NCI-H2227 treated with DMSO at 0.1 percent for 48 hours (cell line): ENCODE measurements at regions not wholly inside any gene's neighbourhood (a gene's known extent, or its start where the extent isn't known, plus 50 kb on each side); places are given as distances from the start of the nearest gene placed in this dataset.

Experiments
- DNase-seq: peaks from one replicate; lab custom pipeline; 2025; lab: John Stamatoyannopoulos, UW

DNA sequence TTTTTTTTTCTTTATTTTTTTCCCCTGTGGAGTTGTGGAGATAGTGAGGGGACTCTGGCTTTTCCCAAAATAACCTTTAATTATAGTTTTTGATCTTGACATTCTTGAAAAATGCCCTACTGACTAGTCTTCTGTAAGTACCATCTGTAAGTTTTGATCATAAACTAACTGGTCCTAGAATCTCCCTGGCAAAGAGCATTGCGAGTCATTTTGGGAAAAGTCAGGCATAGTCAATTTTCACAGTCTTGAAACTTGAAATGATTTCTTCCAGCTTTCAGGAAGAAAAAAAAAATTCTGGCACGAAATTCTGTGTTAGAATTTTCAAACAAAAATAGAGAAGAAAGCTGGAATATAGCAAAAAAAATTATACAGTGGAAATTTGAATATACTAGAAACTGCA, 181.2 kb upstream of the SNX7 start:
- peak; percentile 79 for DNase-seq

DNA sequence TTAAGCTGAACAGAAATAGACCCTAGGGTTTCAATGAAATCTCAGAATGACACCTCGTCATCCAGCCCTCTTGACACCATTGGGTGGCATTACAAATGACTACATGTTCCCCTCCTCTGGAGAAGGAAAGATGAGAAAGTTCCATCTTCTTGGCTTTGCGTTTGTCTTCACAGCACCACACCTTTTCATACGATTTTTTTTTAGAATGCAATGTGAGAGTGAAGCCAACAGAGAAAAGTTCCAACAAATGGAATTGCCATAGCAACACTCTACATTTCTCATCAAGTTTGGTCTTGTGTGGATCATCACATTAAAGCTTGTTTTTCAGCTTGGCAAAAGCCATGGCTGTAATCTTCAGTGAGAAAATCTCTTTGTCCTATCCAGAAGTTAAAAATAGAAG, 183.4 kb upstream of the SNX7 start:
- no peak for DNase-seq

DNA sequence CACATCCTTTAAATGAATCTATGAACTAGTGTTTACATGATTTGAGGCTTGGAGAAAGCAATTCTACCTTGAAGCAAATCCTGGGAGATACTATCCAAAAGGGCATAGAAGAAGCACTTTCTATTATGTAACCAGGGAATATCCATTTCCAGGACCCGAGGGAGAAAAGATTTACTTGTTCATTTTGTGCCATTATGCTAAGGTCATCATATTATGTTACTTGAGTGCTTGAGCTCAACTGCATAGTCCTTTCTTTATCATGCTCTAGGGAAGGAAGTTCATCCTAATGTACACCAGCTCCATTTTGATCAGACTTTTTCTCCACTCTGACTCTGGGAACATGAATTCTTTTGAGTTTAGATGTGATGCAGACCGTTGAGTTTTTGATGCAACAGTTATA, 188.6 kb upstream of the SNX7 start:
- DNase-seq, result no peak

DNA sequence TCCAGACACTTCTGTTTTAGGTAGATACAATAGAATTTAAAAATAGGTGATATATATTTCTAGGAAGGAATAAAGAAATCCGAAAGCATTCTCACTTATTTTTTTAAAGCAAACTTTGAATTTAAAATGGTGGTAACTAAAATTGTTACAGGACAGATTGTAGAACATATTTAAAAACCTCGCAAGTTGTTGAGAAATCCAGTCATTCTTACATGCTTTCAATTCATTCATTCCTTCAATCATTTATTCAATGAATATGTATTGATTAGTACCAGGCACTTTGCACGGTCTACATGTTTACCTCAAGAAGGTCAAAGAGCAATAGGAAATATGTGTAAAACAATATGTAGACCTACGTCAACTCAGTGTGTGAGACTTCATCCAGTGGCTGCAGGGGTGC, 189.9 kb upstream of the SNX7 start:
- no peak for DNase-seq

- DNase-seq, result peak; percentile 76
These were observed 193.3 kb upstream of the SNX7 start for GRCh38 chr1:98468111-98468717.

- no peak for DNase-seq
These were observed 193.9 kb upstream of the SNX7 start for GRCh38 chr1:98467586-98467985.

DNA sequence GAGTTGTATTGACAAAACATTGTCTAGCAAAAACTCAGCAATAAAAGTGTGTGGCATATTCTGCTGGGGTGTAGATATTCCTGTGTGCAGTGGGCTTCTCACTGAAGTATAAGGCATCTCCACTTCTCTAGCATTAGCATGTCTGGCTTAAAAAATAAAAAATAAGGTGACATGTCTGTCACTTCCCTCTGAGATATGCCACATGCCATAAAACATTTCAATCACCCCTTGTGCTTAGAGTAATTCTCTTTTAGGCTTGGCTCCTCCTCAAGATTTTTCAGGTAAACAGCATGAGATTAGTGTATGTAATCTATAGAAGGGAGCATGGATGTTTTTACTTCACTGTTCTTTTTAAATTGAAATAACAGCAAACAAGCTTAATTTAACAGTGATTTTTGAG, 194.4 kb upstream of the SNX7 start:
- DNase-seq, result no peak

DNA sequence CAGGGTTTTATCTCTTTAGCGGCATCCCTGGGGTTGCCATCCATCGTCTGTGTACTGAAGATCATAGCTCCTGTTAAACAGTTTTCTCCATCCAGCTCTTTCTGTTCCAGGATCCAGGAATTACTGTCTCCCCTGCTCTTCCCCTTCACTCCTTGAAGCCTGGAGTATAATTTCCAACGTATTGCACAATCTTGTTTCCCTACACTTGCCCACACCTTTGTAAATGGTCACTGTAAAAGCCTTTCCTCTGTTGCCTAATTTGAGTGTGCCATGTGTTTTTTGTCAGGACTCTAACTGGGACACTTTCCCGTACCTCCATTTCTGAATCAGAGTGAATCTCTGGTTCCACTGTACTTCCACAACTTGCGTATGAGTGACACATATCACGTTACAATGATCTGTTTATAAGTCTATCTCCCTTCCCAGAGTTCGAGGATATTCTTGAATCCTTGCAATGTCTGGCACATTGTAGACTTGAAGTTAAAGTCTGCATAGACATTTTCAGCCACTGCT, 199.6 kb upstream of the SNX7 start:
- no peak for DNase-seq

DNA sequence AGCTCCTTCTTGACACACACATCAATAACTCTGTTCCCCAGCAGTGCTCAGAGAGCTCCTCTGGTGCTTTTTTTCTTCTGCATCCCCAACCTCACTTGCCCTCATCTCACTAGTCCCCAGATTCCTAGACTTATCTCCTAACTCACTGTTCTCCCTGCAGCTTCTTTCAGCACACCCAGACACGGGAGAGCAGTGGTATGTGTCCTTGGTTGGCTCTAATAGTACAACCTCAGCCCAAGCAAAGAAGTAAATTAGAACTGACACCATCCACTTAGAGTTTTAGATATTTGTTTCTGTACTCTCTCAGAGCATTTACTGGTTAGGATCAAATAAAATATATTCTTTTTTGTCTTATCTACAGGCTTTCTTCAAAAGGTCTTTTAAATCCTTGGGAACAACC, 201.4 kb upstream of the SNX7 start:
- no peak for DNase-seq

DNA sequence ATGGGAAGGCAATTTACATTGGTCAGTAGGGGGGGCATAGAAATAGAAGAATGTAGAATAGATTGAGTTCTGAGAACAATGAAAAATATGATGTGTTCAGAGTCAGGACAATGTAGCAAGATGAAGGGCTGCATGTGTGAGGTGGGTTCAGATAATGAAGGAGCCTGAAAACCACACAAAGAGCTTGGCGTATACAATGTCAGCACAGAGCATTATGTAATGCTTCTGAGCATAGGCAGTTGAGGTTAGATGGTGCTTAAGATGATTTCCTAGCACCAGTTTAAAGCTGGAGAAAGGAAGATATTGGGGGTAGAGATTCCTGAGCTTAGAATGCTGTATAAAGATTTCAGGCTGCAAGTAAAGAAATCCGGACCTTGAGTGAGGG, 202.0 kb upstream of the SNX7 start:
- DNase-seq, result no peak

DNA sequence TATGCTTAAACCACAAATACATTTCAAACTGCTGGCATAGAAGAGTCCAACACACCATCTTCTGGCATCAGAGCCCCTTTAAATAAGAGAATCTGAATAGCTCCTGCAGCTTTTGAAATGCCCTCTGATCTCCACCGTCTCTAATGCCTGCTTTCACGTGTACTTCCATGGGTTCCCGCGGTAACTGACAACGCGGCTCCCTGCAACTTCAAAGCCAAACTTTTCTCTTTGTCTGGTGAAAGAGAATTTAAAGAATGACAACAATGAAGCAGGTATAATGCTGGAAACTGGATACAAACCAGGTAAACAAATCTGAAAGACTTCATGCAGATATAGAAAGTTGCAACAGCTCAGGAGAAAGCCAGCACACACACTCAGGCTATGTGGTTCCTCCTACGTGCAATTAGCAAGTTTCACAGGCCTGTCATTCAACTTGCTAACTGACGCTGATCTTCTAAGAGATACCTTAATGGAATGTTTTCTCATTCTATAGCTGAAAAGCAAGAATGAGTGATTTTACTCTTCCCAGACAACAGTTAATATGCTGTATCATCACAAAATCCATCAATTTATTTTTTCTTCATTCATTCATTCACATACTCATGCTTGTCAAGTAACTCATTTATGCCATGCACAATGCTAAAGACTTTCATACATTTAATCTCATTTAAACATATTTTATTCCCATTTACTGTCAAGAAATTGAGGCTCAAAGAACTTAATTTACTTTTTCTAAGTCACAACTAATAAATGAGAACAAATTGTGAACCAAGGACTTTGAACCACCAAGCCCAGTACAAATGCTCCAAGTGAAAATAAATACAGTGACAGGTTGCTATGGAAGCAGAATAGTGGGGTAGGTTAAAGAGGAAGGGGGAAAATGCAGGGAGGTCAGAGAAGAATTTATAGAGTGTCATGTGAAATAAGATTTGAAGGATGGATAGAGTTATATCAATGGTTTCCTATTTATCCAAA, 202.7 kb upstream of the SNX7 start:
- no peak for DNase-seq

DNA sequence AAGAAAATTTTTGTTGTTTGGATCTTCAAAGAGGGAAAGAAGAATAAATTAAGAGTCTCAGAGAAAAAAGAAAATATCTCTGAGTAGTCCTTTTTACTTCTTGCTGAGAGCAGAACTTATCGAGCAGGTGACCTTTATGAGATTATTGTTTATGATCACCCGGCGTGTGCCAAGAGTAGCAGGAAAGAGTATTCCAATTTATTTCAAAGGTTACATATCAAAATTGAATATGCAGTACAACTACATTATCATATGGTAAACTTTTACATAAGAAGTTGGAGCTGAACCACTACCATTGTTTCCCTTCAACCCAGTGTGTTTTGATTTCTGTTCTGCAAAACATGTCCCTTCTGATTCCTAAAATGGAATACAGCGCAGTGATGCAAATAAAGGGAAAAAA, 204.3 kb upstream of the SNX7 start:
- DNase-seq, result no peak

DNA sequence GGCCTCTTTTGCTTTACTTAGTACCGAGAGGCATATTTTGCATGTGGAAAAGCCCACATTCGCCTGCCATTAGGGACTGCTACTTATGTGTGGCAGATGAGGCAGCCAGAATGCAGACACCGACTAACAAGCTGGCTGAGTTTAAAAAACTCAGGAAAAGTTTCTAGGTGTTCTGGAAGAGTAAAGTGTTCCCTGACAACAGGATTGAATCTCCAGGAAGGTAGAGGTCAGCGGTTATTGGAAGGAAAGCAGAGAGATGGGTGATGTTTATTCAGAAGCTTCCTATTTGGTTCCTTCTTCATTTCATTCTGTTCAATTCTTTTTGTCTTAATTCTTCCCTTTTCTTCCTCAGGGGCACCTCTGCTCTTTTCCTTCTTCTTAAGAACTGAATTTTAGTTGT, 206.9 kb upstream of the SNX7 start:
- DNase-seq, result no peak

- DNase-seq, result no peak
These were observed 208.5 kb upstream of the SNX7 start for GRCh38 chr1:98453066-98453465.

DNA sequence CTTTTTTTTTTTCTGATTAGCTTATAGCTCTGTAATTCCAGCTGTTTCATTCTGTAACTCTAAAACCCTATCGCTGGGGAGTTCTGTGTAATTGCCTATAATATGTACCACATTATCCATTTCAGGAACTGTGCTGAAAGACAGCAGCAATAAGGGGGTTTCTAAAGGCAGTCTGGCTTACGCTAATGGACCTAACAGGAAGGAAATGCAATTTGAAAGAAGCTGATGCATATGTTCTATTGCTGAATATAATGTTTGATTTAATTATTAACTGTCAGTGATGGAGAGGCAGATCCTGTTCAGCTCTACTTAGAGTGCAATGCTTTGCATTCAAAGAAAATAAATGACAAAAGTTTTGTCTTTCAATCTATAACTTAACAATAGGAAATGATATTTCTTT, 209.4 kb upstream of the SNX7 start:
- peak; percentile 37 for DNase-seq

DNA sequence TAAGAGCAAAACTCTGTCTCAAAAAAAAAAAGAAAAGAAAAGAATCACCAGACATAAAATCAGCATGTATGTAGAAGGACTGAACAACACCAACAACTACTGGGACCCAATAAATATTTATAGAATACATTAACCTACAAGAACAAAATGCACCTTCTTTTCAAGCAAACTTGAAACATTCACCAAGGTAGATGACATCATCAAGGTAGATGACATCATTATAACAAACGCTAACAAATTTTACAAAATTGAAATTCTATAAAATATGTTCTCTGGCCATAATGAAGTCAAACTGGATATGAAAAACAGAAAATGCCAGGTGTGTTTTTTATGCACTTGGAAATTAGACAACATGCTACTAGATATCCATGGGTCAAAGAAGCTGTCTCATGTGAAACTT, 220.2 kb upstream of the SNX7 start:
- no peak for DNase-seq

GRCh38 chr1:98439471-98439870, 222.1 kb upstream of the SNX7 start:
- DNase-seq, result no peak

GRCh38 chr1:98437540-98437939, 224.0 kb upstream of the SNX7 start:
- DNase-seq, result no peak

DNA sequence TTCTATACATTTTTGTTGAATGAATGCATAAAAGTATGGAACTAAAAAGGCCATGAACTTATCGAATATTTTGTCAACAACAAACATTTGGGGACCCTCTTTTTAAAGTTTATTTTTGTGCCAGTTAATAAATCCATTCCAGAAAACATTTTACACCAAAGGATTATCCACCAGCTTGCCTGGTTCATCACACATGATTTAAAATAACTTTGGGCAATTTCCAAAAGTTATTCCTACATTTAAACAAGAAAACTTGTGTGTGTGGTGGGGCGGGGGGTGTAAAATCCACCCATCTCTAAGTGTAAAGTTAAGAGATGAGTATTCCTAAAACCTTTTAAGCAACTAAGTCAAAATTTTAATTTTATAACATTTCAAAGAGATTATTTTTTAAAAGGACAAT, 224.5 kb upstream of the SNX7 start:
- no peak for DNase-seq

GRCh38 chr1:98429965-98430443, 231.5 kb upstream of the SNX7 start:
- DNase-seq, result peak; percentile 83

GRCh38 chr1:98428864-98429263, 232.7 kb upstream of the SNX7 start:
- no peak for DNase-seq

- no peak for DNase-seq
These were observed 233.9 kb upstream of the SNX7 start for GRCh38 chr1:98427664-98428063.

DNA sequence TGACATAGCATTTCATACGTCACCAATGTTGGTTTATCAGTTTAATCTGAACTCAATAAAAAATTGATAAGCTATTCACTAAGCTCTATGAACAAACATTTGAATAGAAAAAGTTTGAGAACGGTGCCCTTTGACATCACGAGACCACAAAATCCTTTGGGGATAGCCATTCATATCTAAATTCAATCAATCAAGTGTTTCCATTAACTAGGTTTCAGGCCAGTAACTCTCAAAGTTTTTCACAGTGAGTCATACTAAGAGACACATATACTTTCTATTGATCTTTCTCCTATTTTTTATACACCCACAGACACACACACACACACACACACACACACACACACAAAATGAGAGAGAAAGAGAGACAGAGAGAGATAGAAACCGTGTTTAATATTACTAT, 235.4 kb upstream of the SNX7 start:
- DNase-seq, result no peak
